ENCODE measurements at regions not wholly inside any gene's neighbourhood (a gene's known extent, or its start where the extent isn't known, plus 50 kb on each side); places are given as distances from the start of the nearest gene placed in this dataset.

- no peak for TF ChIP-seq CTCF (IDR thresholded peaks at IDR 0.05)
- no peak for TF ChIP-seq POLR2A (IDR thresholded peaks at IDR 0.05)
- no peak for TF ChIP-seq POLR2AphosphoS5 (IDR thresholded peaks at IDR 0.05)
- no peak for TF ChIP-seq EP300 (IDR thresholded peaks at IDR 0.05; ENCODE audit: low read depth)
Observed at GRCh38 chrX:26019386-26019785, 118.8 kb upstream of the MAGEB18 start.
